HG03039 (cell line): ENCODE measurements at regions not wholly inside any gene's neighbourhood (a gene's known extent, or its start where the extent isn't known, plus 50 kb on each side); places are given as distances from the start of the nearest gene placed in this dataset.

Experiments used
- ATAC-seq: cut with Tn5 transposase; IDR thresholded peaks from one replicate; pipeline ENCODE4 v1.9.1; 2021; ENCODE audit warnings: mild to moderate bottlenecking, moderate library complexity; ENCODE audit not compliant: unreplicated experiment

GRCh38 chr15:96087180-96087884, 243.2 kb upstream of the NR2F2 start:
- ATAC-seq = no peak

DNA sequence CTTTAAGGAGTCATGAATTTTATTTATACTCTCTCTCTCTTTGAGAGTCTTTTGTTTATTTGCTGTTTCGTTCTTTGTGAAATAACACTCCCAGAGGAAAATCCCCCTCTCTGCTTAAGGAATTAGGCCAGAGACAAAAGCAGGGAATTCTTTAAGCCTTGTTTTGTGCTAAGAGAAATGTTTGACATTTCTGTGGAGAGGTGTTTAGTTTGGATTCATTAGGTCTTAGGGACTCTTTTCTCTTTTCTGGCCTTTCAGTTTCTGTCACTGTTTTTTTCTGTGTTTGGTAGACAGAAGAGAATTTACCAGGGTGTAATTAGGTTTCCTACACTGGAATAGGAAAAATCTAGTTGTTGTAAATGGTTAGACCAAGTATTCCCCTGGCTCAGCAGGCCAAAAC, 241.8 kb upstream of the NR2F2 start:
- ATAC-seq = no peak

DNA sequence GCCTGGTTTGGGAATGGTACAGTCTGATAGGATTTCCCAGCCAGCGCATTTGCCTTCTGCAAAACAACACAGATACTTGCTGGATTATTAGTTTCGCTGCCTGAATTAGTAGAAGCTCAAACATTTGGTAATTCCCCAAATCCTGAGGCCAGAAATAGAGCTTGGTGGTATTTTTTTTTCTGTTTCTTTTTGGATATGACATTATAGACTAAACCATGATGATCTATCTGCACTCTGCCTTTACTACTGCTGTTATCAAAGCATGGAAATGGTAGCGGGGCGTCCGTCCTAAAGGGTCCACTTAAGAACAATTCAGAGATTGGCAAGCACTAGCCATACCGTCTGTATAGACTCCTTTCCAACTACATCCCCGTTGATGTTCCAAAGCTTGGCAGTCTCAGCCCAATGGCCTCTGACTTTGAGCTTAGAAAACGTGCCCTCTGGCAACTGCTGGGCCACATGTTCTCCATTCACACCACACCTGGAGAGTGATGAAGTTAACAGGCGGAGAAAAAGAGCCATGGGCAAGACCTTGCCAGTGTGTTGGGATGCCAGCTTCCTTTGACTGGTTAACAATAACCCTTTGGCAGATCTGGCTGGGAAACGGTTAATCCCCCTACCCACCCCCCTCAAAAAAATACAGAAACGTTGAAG, 241.0 kb upstream of the NR2F2 start:
- ATAC-seq = no peak

GRCh38 chr15:96092186-96092585, 238.3 kb upstream of the NR2F2 start:
- ATAC-seq = no peak

GRCh38 chr15:96093063-96093462, 237.4 kb upstream of the NR2F2 start:
- ATAC-seq = no peak

DNA sequence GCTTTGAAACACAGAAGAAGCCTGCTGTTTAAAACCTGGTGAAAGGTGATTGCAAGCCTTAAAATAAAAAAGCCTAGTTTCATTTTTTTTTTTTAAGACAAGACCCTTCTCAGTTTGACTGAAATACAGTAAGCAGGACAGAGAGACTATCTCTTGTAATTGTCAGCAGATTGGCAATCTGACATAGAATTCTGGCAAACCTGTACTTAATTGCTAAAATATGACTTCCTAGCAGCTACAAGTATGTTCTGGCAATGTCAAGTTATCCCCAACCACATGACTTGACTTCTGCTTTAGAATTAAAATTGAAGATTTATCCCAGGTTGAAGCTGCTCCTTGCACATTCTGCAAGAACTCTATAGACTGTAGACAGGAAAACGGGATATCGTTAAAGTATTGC, 232.8 kb upstream of the NR2F2 start:
- ATAC-seq = no peak

- no peak for ATAC-seq
These were observed 227.9 kb upstream of the NR2F2 start for GRCh38 chr15:96102631-96103030.

- no peak for ATAC-seq
These were observed 224.3 kb upstream of the NR2F2 start for GRCh38 chr15:96106181-96106580.

DNA sequence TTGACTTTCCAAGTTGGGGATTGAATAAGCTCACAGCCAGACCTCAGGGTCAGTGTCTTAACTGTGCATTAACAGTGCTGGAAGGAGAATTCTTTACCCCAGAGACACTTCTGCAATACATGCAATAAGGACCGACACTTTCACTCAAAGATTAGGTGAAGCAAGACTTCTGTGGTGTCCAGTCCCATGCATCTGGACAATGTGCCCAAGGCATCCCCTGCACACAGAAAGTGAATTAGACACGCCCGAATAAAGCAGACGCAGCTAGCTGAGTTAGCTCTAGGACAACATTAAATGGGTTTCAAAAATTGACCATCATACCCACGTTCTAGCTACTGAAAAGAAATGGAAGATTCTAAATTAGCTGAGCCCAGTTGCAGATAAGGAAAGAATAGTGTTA, 223.9 kb upstream of the NR2F2 start:
- no peak for ATAC-seq

GRCh38 chr15:96107916-96108315, 222.6 kb upstream of the NR2F2 start:
- no peak for ATAC-seq

DNA sequence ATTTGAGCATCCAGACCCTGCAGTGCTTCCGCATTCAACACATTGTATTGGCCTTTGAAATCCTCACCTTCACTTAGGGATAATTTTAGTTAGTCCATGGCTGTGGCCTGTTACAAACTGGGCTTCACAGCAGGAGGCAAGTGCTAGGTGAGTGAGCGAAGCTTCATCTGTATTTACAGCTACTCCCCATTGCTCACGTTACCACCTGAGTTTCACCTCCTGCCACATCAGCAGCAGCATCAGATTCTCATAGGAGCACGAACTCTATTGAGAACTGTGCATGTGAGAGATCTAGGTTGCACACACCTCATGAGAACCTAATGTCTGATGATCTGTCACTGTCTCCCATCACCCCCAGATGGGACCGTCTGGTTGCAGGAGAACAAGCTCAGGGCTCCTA, 222.1 kb upstream of the NR2F2 start:
- no peak for ATAC-seq

GRCh38 chr15:96109820-96110219, 220.7 kb upstream of the NR2F2 start:
- ATAC-seq = no peak

- ATAC-seq = no peak
These were observed 218.5 kb upstream of the NR2F2 start for GRCh38 chr15:96112018-96112417.

DNA sequence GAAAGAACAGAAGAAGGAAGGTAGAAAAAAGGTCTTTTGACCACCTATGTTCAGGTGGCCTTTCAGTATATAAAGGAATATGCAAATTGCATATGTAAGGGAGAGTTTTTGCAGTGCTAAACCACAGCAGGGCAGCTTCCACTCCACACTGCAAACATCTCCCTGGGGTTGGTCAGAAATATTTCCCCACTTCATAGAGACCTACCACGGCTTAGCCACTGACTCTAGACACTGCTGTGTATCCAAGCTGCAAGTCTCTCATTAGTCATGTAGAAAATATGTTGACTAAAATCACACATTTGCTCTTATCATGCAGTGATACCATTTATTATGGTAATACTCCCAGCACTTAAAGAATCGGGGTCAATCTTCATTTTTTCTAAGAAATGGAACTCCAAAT, 214.9 kb upstream of the NR2F2 start:
- ATAC-seq = no peak

GRCh38 chr15:96117270-96117669, 213.2 kb upstream of the NR2F2 start:
- no peak for ATAC-seq

DNA sequence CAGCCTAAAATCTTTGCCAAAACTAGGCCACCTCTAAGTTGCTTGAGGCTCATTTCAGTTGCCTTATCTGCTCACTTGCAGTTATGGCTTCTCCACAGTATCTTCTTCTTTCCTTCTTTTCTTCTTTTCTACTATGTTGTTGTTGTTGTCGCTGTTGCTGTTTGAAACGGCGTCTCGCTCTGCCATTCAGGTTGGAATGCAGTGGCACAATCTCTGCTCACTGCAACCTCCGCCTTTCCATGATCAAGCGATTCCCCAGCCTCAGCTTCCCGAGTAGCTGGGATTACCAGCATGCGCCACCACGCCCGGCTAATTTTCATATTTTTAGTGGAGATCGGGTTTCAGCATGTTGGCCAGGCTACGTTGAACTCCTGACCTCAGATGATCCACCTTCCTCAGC, 210.8 kb upstream of the NR2F2 start:
- no peak for ATAC-seq

- ATAC-seq = no peak
These were observed 209.2 kb upstream of the NR2F2 start for GRCh38 chr15:96121086-96121920.

DNA sequence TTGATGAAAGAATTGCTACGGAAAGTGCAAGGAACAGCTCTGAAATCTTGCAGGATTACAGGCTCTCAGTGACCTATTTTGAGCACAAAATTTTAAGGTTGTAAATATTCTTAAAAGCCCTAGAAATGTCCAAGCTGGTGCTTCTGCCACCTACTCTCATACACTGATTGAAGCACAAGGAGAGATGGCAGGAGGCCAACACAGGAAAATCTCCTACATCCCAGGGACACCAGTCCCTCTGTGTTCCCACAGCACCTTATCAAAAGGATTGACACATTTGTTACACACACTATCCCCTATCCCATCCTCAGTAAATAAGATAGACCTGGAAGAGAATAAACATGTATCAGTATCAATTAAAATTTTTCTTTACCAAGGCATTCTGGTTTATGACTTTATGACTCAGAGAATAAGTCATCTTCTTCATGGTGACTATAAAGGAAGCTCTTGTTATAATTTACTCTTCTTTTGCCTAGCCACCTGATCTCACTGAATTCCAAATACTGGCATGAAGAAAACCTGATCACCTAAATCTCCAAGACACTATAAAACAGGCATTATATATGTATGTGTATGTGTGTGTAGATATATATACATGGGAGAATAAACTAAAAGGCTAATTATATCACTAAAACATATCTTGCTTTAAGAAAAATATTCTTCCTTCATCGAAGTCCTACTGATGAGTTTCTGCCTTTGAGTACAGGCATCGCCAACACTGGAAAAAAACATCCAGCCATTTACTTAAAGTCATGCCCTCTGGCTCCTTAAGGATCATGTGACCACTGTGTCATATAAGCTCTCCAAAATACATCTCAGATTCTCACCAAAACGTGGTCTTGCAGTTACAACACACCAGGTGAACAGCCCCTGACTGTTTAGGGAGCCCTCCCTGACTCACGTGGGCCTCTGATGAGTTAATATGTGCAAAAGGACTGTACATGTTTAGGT, 208.1 kb upstream of the NR2F2 start:
- ATAC-seq = no peak

- no peak for ATAC-seq
These were observed 207.5 kb upstream of the NR2F2 start for GRCh38 chr15:96123028-96123400.

GRCh38 chr15:96123630-96124187, 206.8 kb upstream of the NR2F2 start:
- no peak for ATAC-seq

DNA sequence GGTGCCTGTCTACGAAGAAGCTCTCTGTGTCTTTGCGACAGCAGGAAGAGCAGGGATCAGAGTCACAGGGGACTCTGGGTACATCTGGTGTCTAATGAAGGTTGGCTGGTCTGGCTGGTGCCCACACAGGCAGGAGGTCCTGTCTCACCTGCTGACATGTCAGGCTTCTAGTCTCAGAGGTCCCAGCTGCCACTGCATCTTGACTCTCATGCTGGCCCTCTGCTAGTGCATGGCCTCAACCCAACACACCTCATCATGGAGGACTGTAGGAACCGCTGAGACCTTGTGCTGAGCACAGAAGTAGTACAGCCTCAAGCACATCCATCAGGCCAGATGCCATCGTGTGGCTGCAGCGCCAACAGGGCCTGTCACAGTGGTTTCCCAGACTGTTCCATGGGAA, 206.1 kb upstream of the NR2F2 start:
- no peak for ATAC-seq
